ENCODE measurements at regions not wholly inside any gene's neighbourhood (a gene's known extent, or its start where the extent isn't known, plus 50 kb on each side); places are given as distances from the start of the nearest gene placed in this dataset.
A peak's percentile ranks its signal among the peaks of the same experiment; 100 is the strongest.

GRCh38 chr7:19369806-19370205 lies 224.6 kb upstream of the FERD3L start:
- no peak for TF ChIP-seq CTCF (conservative IDR thresholded peaks at IDR 0.05)
- no peak overlapping the region for H2AK5ac ChIP-seq (ENCODE audit: insufficient read length, low read length)
- no peaks in the 10 kb centered on the region for H3K79me2 ChIP-seq (ENCODE audit: insufficient read depth, low read length)
- no peaks in the 10 kb centered on the region for H3K27me3 ChIP-seq (ENCODE audit: insufficient read depth, low read length)
- H4K91ac ChIP-seq (ENCODE audit: insufficient read length, low read depth, low read length), result no peak overlapping the region
- H3K23me2 ChIP-seq (ENCODE audit: insufficient read length, low read depth, low read length, poor library complexity, severe bottlenecking), result no peaks in the 10 kb centered on the region
- no peak overlapping the region for H2BK15ac ChIP-seq (ENCODE audit: low read depth, low read length)
- DNase-seq, result no peak
- H3K4me3 Mint-ChIP-seq, result no peak overlapping the region
- no peak overlapping the region for H2BK20ac ChIP-seq (ENCODE audit: low read depth, low read length, poor library complexity, severe bottlenecking)
- H3K27ac Mint-ChIP-seq, result peak overlapping the region in 2 of 3 experiments; percentile 2 to 5; a peak in 3 of 7 replicates
- H3K56ac ChIP-seq (ENCODE audit: insufficient read length, low read depth, low read length), result no peak overlapping the region
- H3K4ac ChIP-seq (ENCODE audit: low read depth, low read length), result no peak overlapping the region
- H2BK5ac ChIP-seq (ENCODE audit: insufficient read length, low read length), result no peak overlapping the region
- H3T11ph ChIP-seq (ENCODE audit: low read length), result no peak overlapping the region
- no peaks in the 10 kb centered on the region for H3K27me3 Mint-ChIP-seq (ENCODE audit: low read depth)
- H2AFZ ChIP-seq (ENCODE audit: low read length), result no peak overlapping the region
- no peak overlapping the region for H3K14ac ChIP-seq (ENCODE audit: insufficient read depth, low read length)
- no peaks in the 10 kb centered on the region for H3K9me3 ChIP-seq (ENCODE audit: control insufficient read depth, low read depth, low read length)
- no peaks in the 10 kb centered on the region for H4K20me1 ChIP-seq (ENCODE audit: control insufficient read depth, insufficient read depth, insufficient read length)
- peaks cover 33 to 41% of the 10 kb centered on the region in 2 experiments for H3K4me1 Mint-ChIP-seq
- no peaks in the 10 kb centered on the region for H3K9me3 Mint-ChIP-seq
- H2BK12ac ChIP-seq (ENCODE audit: insufficient read length, low read depth, low read length), result no peak overlapping the region
- H3K23ac ChIP-seq (ENCODE audit: insufficient read length, low read depth, low read length), result no peak overlapping the region
- no peaks in the 10 kb centered on the region for H3K36me3 Mint-ChIP-seq (ENCODE audit: insufficient read depth in 1 of 3, low read depth in 3 of 3)
- peaks cover 15% of the 10 kb centered on the region for H3K4me1 ChIP-seq (ENCODE audit: insufficient read depth, low read length)
- H2BK120ac ChIP-seq (ENCODE audit: low read depth, low read length, poor library complexity, severe bottlenecking), result no peak overlapping the region
- H3K9ac ChIP-seq (ENCODE audit: extremely low read depth, insufficient read length, low read length), result no peak overlapping the region
- no peaks in the 10 kb centered on the region for H3K79me1 ChIP-seq (ENCODE audit: insufficient read depth, low read depth, low read length, poor library complexity, severe bottlenecking)
- H4K5ac ChIP-seq (ENCODE audit: insufficient read length, low read depth, low read length), result no peak overlapping the region
- no peak overlapping the region for H3K4me2 ChIP-seq (ENCODE audit: insufficient read depth, insufficient read length, low read length)
- no peak overlapping the region for H3K18ac ChIP-seq (ENCODE audit: insufficient read length, low read depth, low read length)
- WGBS (ENCODE audit: extremely low coverage, insufficient read length, low lambda C conversion rate), result no CpG with 5 or more reads among the region's 4 CpGs
- H4K8ac ChIP-seq (replicated peaks; ENCODE audit: insufficient read length, low read depth, low read length), result no peak overlapping the region
- no peak overlapping the region for H3K27ac ChIP-seq (ENCODE audit: insufficient read length, low read depth, low read length)
